AG09309 (cell line): ENCODE measurements at regions not wholly inside any gene's neighbourhood (a gene's known extent, or its start where the extent isn't known, plus 50 kb on each side); places are given as distances from the start of the nearest gene placed in this dataset.
"Not testable (repeated sequence)": the region's sequence is repeated elsewhere in the genome, so short reads cannot be mapped to it uniquely, and the experiment has no call there.

Experiments
- DNase-seq: peaks from one replicate; pipeline ENCODE4 v3.0.0-alpha.2; 2010; ENCODE audit warnings: low read depth
- H3K4me3 ChIP-seq: 2 replicates; pipeline ENCODE4 v1.5.1; 2011; ENCODE audit warnings: mild to moderate bottlenecking, low read depth, low read length, moderate library complexity; ENCODE audit not compliant: control insufficient read depth
- TF ChIP-seq, protein P1 (sequence below): IDR thresholded peaks from 2 replicates; pipeline ENCODE4 v1.5.1; 2011; ENCODE audit warnings: mild to moderate bottlenecking, low read depth, low read length, inconsistent platforms; ENCODE audit not compliant: insufficient read depth, control insufficient read depth; ENCODE audit errors: missing control alignments

DNA sequence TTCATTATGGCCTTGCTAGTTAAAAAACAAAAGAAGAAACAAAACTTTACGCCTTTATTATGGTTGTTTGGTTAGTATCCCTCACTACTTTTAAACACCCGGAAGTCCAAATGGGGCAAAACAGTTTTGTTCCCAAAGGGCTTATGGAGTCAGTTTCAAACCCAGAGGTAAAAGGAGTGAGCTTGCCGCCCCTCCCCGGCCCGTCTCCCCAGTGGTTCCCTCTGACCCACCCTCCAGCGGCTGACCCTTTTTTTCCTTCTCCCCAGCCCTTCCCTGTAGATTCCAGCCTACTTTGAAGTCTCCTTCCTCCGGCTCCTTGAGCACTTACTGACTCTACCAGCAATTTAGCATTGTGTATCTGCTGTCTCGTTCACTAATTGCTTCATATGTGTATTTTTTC, 209.2 kb downstream of the ICOS start:
- TF ChIP-seq, protein P1, sequence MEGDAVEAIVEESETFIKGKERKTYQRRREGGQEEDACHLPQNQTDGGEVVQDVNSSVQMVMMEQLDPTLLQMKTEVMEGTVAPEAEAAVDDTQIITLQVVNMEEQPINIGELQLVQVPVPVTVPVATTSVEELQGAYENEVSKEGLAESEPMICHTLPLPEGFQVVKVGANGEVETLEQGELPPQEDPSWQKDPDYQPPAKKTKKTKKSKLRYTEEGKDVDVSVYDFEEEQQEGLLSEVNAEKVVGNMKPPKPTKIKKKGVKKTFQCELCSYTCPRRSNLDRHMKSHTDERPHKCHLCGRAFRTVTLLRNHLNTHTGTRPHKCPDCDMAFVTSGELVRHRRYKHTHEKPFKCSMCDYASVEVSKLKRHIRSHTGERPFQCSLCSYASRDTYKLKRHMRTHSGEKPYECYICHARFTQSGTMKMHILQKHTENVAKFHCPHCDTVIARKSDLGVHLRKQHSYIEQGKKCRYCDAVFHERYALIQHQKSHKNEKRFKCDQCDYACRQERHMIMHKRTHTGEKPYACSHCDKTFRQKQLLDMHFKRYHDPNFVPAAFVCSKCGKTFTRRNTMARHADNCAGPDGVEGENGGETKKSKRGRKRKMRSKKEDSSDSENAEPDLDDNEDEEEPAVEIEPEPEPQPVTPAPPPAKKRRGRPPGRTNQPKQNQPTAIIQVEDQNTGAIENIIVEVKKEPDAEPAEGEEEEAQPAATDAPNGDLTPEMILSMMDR: no peak
- H3K4me3 ChIP-seq: no peak overlapping the region
- DNase-seq: no peak

DNA sequence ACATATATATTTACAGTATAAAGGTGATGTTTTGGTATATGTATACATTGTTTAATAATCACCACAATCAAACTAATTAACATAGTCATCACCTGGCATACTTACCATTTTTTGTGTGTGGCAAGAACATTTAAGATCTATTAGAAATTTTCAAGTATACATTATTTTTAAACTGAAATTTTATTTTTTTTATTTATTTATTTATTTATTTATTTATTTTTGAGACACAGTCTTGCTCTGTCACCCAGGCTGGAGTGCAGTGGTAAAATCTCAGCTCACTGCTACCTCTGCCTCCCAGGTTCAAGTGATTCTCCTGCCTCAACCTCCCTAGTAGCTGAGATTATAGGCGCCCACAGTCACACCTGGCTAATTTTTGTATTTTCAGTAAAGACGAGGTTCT, 210.5 kb downstream of the ICOS start:
- not testable (repeated sequence) for H3K4me3 ChIP-seq, DNase-seq

DNA sequence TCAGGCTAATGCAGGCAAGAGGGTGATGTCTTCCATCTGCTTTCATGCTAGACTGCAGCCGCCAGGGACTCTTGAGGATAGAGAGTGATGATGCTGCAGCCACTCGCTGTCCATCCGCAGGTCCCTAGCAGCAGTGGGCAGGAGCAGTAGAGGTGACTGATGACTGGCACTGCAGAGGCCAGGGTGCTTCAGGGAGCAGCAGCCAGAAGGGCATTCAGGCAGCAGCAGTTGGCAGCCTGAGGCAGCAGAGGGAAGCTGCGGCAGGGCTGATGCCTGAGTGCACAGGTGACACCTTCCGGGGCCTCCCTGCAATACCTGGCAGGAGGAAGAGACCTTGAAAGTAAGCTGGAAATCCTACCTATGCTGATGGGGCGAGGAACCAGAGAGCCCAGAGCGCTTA, 214.2 kb downstream of the ICOS start:
- DNase-seq: no peak
- TF ChIP-seq, protein P1: no peak
- no peak overlapping the region for H3K4me3 ChIP-seq

DNA sequence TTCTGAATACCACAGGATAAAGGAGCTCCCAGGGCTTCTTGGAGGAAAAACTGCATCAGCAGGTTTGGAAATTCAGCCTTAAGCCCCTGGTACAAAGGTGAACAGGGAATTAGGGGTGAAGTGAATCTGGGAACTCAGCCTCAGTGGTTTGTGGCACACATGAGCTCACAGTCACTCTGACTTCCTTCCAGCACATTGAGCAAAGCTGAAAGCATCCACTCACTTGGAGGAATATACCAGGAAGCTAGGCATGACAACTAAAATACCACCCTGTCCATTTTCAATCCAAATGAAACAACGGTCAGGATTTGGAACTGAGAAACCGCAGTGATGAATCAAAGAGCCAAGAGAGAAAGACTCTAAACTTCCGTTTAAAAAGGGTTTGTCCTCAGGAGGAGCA, 216.1 kb downstream of the ICOS start:
- TF ChIP-seq, protein P1: no peak
- H3K4me3 ChIP-seq: no peak overlapping the region
- DNase-seq: no peak

DNA sequence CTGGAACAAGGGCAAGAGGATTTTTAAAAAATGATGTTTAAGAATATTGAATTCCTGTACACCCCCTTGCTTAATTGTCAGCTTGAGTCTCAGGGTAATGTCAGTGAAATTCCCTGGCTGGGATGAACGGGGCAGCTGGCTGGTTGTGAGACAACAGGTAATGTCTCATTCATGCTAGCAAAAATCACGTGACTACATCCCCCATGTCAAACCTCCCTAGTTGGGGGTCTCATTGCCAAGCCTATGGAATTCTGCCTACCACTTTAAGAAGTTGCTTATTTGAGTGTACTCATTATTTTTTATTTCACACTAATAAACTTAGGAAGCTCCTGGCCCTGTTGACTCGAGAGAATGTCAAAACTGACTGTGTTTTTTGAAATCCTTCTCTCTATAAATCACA, 218.3 kb downstream of the ICOS start:
- H3K4me3 ChIP-seq: no peak overlapping the region
- DNase-seq: no peak
- TF ChIP-seq, protein P1: no peak

DNA sequence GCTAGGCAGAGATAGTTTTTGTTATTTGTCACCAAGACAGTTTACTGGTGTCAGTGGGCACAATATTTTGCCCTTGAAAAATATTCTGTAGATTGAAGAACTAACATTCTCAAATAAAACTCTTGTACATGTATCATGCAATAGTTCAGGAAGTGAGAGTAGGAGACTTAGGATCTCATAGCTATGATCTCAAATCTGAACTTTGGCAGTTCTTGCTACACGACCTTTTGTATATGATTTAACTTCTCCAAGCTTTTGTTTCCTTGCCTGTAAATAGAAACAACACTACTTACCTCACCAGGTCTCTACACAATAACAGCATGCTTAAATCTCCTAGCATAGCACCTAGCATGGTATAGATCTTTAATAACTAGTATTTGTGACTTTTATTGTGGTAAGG, 219.9 kb downstream of the ICOS start:
- no peak overlapping the region for H3K4me3 ChIP-seq
- DNase-seq: no peak
- TF ChIP-seq, protein P1: no peak

DNA sequence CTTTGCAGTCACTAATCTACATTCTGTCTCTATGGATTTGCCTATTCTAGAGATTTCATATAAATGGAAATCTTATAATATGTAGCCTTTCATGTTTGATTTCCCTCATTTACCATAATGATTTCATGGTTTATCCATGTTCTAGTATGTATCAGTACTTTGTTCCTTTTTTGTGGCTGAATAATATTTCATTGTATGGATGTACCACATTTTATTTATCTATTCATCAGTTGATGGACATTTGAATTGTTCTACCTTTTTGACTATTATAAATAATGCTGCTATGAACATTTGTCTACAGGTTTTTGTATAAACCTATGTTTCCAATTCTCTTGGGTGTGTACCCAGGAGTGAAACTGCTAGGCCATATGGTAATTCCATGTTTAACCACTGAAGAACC, 221.1 kb downstream of the ICOS start:
- H3K4me3 ChIP-seq: no peak overlapping the region
- no peak for DNase-seq
- TF ChIP-seq, protein P1: no peak
